ENCODE measurements at regions not wholly inside any gene's neighbourhood (a gene's known extent, or its start where the extent isn't known, plus 50 kb on each side); places are given as distances from the start of the nearest gene placed in this dataset.

DNA sequence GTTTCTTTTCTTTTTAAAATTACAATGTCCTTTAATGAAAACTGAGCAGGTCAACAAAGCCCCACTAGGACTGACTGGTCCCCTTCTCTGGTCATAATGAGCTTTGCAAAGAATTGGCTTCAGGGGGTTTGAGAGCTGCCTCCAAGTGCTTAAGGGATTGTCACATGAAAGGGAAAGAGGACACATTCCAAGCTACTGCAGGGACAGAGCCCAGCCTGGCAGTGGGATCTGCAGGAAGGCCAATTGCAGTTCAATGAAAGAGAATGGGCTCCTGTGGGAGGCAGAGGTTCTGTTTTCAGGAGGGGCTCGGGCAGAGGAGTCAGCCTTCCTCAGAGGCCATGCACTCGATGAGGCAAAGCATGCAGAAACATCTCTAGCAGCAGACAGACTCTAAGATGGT, 84.1 kb upstream of the ACKR3 start:
- no peak for TF ChIP-seq POLR2A (IDR thresholded peaks at IDR 0.05; ENCODE audit: extremely low read depth, insufficient read length)
- TF ChIP-seq, protein P1, sequence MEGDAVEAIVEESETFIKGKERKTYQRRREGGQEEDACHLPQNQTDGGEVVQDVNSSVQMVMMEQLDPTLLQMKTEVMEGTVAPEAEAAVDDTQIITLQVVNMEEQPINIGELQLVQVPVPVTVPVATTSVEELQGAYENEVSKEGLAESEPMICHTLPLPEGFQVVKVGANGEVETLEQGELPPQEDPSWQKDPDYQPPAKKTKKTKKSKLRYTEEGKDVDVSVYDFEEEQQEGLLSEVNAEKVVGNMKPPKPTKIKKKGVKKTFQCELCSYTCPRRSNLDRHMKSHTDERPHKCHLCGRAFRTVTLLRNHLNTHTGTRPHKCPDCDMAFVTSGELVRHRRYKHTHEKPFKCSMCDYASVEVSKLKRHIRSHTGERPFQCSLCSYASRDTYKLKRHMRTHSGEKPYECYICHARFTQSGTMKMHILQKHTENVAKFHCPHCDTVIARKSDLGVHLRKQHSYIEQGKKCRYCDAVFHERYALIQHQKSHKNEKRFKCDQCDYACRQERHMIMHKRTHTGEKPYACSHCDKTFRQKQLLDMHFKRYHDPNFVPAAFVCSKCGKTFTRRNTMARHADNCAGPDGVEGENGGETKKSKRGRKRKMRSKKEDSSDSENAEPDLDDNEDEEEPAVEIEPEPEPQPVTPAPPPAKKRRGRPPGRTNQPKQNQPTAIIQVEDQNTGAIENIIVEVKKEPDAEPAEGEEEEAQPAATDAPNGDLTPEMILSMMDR (IDR thresholded peaks at IDR 0.05; ENCODE audit: low read depth, low read length): no peak

Data from NB4 (cell line).